ENCODE measurements at regions not wholly inside any gene's neighbourhood (a gene's known extent, or its start where the extent isn't known, plus 50 kb on each side); places are given as distances from the start of the nearest gene placed in this dataset.

- TF ChIP-seq CBX1 (IDR thresholded peaks at IDR 0.05; ENCODE audit: low read depth): no peak
- no peak for TF ChIP-seq HDAC3 (IDR thresholded peaks at IDR 0.05; ENCODE audit: borderline replicate concordance, partially characterized antibody)
- TF ChIP-seq THAP12 (CRISPR knock-in tag; IDR thresholded peaks at IDR 0.05): no peak
- TF ChIP-seq NBN (IDR thresholded peaks at IDR 0.05; ENCODE audit: low read depth): no peak
- no peak for TF ChIP-seq SP1 (CRISPR knock-in tag; IDR thresholded peaks at IDR 0.05)
- no peak for TF ChIP-seq ARHGAP35 (IDR thresholded peaks at IDR 0.05; ENCODE audit: partially characterized antibody)
- no peak for TF ChIP-seq LARP7 (IDR thresholded peaks at IDR 0.05)
- no peak for TF ChIP-seq ZBTB49 (CRISPR knock-in tag; IDR thresholded peaks at IDR 0.05; ENCODE audit: borderline replicate concordance)
- no peak for TF ChIP-seq CHAMP1 (IDR thresholded peaks at IDR 0.05)
These were observed 233.2 kb upstream of the CMC1 start (continued) for GRCh38 chr3:28008235-28008634.

All from K562 (cell line).